ENCODE measurements at regions not wholly inside any gene's neighbourhood (a gene's known extent, or its start where the extent isn't known, plus 50 kb on each side); places are given as distances from the start of the nearest gene placed in this dataset.

GRCh38 chr2:45083175-45083574 lies 73.9 kb upstream of the SIX2 start:
- peaks cover 3% of the 10 kb centered on the region for H3K9me3 Mint-ChIP-seq
- no peaks in the 10 kb centered on the region for H3K4me1 Mint-ChIP-seq (ENCODE audit: low read depth)
- H3K27me3 Mint-ChIP-seq: peaks cover 2% of the 10 kb centered on the region
- no peak for DNase-seq
- no peaks in the 10 kb centered on the region for H3K36me3 Mint-ChIP-seq
- ChIA-PET CTCF (no interaction called here), POLR2A (no interaction called here)
- intact Hi-C loops (cut with micrococcal nuclease): no loop called here
- H3K4me3 Mint-ChIP-seq: no peak overlapping the region
- no peak overlapping the region for H3K27ac Mint-ChIP-seq

DNA sequence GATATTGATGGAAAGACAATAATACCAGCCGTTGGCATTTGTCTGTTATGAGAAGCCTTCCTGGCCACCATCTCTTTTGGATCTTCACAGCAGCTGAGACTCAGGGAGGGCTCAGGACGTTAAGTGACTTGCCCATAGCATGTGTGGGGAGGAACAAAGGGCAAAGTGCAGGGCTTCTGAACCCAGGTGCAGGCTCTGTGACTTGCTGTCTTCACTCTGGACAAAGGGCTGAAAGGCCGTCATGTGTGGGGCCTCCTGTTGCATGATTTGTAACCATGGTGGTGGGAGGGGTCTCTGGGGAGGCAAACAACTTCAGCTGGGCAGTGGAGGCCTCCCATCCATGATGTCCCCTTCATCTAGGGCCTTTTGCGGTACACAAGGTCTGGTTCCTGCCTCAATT lies 65.5 kb upstream of the SIX2 start:
- H3K27ac Mint-ChIP-seq: no peak overlapping the region
- ChIA-PET POLR2A (no interaction called here), CTCF (no interaction called here)
- intact Hi-C loops (cut with micrococcal nuclease): no loop called here
- no peaks in the 10 kb centered on the region for H3K36me3 Mint-ChIP-seq
- DNase-seq: no peak
- H3K9me3 Mint-ChIP-seq: no peaks in the 10 kb centered on the region
- no peak overlapping the region for H3K4me3 Mint-ChIP-seq
- H3K27me3 Mint-ChIP-seq: peaks cover 9% of the 10 kb centered on the region
- no peaks in the 10 kb centered on the region for H3K4me1 Mint-ChIP-seq (ENCODE audit: low read depth)

- Mint-ChIP-seq H3K36me3 (no peaks in the 10 kb centered on the region), H3K4me1 (ENCODE audit: low read depth) (no peaks in the 10 kb centered on the region), H3K27me3 (peaks cover 9% of the 10 kb centered on the region), H3K4me3 (no peak overlapping the region), H3K9me3 (no peaks in the 10 kb centered on the region), H3K27ac (no peak overlapping the region)
- no peak for DNase-seq
- ChIA-PET POLR2A (no interaction called here), CTCF (no interaction called here)
- intact Hi-C loops (cut with micrococcal nuclease): no loop called here
Measured at GRCh38 chr2:45072862-45073237, 63.6 kb upstream of the SIX2 start.

- Mint-ChIP-seq H3K4me3 (no peak overlapping the region), H3K27ac (no peak overlapping the region), H3K36me3 (no peaks in the 10 kb centered on the region), H3K27me3 (peaks cover 11% of the 10 kb centered on the region), H3K9me3 (no peaks in the 10 kb centered on the region), H3K4me1 (ENCODE audit: low read depth) (no peaks in the 10 kb centered on the region)
- POLR2A ChIA-PET: no interaction called here
- no peak for DNase-seq
- CTCF ChIA-PET: no interaction called here
- intact Hi-C loops (cut with micrococcal nuclease): no loop called here
Measured at GRCh38 chr2:45072064-45072861, 63.0 kb upstream of the SIX2 start.

GRCh38 chr2:45070113-45070652 lies 60.9 kb upstream of the SIX2 start:
- peaks cover 14% of the 10 kb centered on the region for H3K27me3 Mint-ChIP-seq
- no peak overlapping the region for H3K27ac Mint-ChIP-seq
- H3K36me3 Mint-ChIP-seq: no peaks in the 10 kb centered on the region
- no peaks in the 10 kb centered on the region for H3K9me3 Mint-ChIP-seq
- intact Hi-C loops (cut with micrococcal nuclease): no loop called here
- no peak overlapping the region for H3K4me3 Mint-ChIP-seq
- no peak for DNase-seq
- no peaks in the 10 kb centered on the region for H3K4me1 Mint-ChIP-seq (ENCODE audit: low read depth)
- POLR2A ChIA-PET: no interaction called here
- CTCF ChIA-PET: no interaction called here

- Mint-ChIP-seq H3K36me3 (no peaks in the 10 kb centered on the region), H3K27ac (no peak overlapping the region), H3K4me3 (no peak overlapping the region), H3K27me3 (peaks cover 14% of the 10 kb centered on the region), H3K9me3 (no peaks in the 10 kb centered on the region), H3K4me1 (ENCODE audit: low read depth) (no peaks in the 10 kb centered on the region)
- no peak for DNase-seq
- ChIA-PET CTCF (no interaction called here), POLR2A (no interaction called here)
- intact Hi-C loops (cut with micrococcal nuclease): no loop called here
Measured at GRCh38 chr2:45069684-45070083, 60.4 kb upstream of the SIX2 start.

DNA sequence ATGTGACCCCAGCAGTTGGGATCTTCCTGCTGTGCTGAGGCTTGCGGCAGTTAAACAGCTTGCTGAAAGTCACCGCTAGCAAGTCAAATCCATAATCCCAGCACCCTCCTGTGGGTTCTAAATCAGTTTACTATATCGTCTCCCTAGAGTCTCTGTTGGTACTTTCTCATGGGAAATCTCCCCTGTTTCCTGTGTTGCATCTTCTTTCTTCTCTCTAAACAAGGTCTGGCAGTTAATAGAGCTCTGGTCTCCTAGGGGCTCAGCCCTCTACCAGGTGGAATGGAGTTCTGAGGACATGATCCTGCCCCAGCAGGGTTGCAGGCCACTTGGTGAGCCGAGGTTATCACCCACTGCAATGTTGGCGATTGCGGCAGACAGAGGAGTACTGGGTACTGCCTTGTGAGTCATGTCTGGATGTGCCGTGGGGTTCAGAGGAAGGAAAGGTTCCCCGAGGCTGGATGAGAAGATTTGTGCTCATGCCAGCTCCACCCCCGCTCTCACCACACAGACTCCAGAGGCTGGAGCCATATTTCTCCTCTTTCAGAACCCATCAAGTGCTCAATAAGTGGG lies 59.4 kb upstream of the SIX2 start:
- DNase-seq: no peak
- Mint-ChIP-seq H3K9me3 (no peaks in the 10 kb centered on the region), H3K4me3 (no peak overlapping the region), H3K27me3 (peaks cover 11% of the 10 kb centered on the region), H3K4me1 (ENCODE audit: low read depth) (no peaks in the 10 kb centered on the region), H3K36me3 (no peaks in the 10 kb centered on the region), H3K27ac (no peak overlapping the region)
- ChIA-PET CTCF (no interaction called here), POLR2A (no interaction called here)
- intact Hi-C loops (cut with micrococcal nuclease): no loop called here

GRCh38 chr2:45067859-45068570 lies 58.8 kb upstream of the SIX2 start:
- Mint-ChIP-seq H3K4me1 (ENCODE audit: low read depth) (no peaks in the 10 kb centered on the region), H3K4me3 (no peak overlapping the region), H3K27me3 (peaks cover 10% of the 10 kb centered on the region), H3K36me3 (no peaks in the 10 kb centered on the region), H3K27ac (no peak overlapping the region), H3K9me3 (no peaks in the 10 kb centered on the region)
- intact Hi-C loops (cut with micrococcal nuclease): no loop called here
- CTCF ChIA-PET: no interaction called here
- no peak for DNase-seq
- POLR2A ChIA-PET: no interaction called here

Measured in activated CD4-positive, alpha-beta memory T cell treated with anti-CD3 and anti-CD28 coated beads for 36 hours (primary cell).